ENCODE measurements at regions not wholly inside any gene's neighbourhood (a gene's known extent, or its start where the extent isn't known, plus 50 kb on each side); places are given as distances from the start of the nearest gene placed in this dataset.

DNA sequence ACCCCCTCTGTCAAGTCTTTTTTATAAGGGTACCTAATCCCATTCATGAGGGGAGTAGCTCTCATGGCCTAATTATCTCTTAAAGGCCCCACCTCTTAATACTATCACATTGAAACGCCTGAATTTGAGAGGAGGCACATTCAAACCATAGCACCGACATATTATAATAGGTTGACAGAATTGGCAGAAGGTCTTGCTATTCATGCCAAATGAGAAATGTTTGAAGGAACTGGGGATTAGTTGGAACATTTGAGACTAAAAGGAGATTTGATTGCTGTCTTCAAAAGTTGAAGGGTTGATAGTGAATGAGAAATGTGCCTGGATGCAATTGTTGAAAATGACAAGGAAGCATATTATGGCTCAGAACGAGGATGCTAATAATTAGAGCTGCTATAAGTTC, 331.1 kb downstream of the ATP23 start:
- TF ChIP-seq, protein P1, sequence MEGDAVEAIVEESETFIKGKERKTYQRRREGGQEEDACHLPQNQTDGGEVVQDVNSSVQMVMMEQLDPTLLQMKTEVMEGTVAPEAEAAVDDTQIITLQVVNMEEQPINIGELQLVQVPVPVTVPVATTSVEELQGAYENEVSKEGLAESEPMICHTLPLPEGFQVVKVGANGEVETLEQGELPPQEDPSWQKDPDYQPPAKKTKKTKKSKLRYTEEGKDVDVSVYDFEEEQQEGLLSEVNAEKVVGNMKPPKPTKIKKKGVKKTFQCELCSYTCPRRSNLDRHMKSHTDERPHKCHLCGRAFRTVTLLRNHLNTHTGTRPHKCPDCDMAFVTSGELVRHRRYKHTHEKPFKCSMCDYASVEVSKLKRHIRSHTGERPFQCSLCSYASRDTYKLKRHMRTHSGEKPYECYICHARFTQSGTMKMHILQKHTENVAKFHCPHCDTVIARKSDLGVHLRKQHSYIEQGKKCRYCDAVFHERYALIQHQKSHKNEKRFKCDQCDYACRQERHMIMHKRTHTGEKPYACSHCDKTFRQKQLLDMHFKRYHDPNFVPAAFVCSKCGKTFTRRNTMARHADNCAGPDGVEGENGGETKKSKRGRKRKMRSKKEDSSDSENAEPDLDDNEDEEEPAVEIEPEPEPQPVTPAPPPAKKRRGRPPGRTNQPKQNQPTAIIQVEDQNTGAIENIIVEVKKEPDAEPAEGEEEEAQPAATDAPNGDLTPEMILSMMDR (conservative IDR thresholded peaks at IDR 0.05), result no peak
- no peak for TF ChIP-seq ZFX (IDR thresholded peaks at IDR 0.05)

All from C4-2B (cell line).